Activated naive CD4-positive, alpha-beta T cell (primary cell): ENCODE measurements at regions not wholly inside any gene's neighbourhood (a gene's known extent, or its start where the extent isn't known, plus 50 kb on each side); places are given as distances from the start of the nearest gene placed in this dataset.

ENCODE experiments used
- DNase-seq, 4 experiments: peaks; one replicate each; lab custom pipeline; 2025; lab: John Stamatoyannopoulos, UW

DNA sequence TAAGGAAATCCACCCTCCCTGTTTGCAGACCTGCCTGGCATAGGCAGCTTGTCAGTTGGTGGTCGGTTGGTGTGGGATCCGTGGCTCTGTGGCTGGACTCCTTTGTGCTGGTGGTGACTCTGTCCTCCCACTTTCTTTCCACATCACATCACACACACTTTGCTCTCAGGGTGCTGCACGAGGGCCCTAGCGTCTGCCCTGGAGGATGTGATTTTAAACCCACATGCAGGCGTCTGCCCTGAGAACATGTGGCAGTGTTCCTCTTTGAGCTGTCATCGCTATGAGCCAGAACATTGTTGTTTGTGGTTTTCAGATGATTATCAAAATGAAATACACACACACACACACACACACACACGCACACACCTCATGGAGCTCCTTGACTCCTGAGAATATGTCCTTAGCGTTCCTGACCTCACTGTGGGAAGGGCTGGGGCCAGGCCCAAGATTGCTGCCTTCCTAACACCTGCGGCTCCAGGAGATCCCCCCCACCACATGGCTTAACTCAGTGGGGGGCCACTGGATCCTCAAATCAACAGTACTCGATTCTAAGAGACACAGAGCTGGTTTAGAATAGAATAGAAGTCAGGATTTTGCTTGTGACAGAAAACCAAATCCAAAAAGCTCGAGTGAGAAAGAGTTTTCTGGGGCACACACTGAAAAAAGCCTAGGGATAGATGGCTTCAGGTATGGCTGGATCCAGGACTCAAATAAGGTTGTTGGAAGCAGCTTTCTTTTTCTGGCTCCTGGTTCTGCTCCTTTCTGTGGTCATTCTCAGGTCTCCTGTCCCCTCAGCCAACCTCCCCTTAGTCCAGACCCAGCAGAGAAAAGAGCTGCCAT is 54.8 kb downstream of the RTP5 start:
- no peak for DNase-seq

DNA sequence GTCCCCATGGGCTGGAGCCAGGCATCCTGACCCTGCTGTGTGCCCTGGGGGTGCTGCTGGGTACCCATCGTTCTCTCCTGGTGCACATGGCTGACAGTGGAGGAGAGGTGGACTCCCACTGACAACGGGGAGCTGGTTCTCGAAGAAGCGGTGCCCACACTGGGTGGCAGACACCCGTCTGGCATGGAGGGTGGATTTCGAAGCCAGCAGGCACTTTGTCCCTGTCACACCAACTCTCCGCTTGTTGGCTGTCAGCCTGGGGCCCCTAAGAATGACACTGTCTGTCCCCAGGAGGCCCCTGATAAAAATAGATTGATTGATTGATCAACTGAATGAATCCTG is 55.4 kb downstream of the RTP5 start:
- DNase-seq: no peak

DNA sequence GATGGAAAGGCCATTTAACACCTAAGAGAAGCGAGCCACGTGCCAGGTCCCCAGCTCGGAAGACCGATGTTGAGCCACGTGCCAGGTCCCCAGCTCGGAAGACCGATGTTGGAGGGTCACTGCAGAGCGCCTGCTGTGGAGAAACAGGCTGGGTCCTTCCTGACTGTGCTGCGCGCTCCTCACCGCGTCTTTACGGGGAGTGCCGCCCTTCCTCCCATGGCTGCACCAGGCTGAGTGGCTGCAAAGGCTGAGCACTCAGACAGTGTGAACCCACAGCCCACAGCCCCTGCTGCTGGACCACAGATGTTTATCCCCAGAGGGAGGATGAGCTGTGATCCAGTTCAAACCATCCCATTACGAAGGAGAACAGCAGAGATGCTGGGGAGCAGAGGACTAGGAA is 55.7 kb downstream of the RTP5 start:
- no peak for DNase-seq

DNA sequence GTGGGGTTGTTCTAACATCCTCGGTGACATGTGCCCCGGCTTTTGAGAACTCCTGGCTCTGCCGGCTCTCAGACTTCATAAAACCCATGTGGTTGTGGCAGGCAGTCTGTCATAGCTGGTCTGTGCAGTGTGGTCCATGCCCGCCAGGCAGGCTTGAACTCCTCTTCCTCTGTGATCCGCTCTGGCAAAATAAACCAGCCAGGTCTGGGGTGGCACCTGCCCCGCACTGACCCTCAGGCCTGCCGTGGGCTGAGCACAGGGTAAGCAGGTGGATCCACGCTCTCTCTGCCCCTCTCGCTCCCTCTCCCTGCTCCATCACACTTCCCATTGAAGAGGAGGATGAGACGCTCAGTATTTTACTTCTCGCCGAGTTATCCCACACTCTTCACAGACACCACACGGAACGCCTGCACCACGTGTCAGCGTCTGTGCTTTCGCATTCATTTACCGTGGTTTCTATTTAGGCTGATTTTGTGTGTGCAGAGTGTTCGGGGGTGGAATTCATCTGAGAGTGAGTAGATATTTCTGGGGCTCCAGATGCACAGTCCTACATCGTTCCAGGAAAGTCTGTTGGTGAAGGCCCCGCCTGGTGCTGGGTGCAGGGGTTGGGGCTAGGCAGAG is 56.4 kb downstream of the RTP5 start:
- no peak for DNase-seq

DNA sequence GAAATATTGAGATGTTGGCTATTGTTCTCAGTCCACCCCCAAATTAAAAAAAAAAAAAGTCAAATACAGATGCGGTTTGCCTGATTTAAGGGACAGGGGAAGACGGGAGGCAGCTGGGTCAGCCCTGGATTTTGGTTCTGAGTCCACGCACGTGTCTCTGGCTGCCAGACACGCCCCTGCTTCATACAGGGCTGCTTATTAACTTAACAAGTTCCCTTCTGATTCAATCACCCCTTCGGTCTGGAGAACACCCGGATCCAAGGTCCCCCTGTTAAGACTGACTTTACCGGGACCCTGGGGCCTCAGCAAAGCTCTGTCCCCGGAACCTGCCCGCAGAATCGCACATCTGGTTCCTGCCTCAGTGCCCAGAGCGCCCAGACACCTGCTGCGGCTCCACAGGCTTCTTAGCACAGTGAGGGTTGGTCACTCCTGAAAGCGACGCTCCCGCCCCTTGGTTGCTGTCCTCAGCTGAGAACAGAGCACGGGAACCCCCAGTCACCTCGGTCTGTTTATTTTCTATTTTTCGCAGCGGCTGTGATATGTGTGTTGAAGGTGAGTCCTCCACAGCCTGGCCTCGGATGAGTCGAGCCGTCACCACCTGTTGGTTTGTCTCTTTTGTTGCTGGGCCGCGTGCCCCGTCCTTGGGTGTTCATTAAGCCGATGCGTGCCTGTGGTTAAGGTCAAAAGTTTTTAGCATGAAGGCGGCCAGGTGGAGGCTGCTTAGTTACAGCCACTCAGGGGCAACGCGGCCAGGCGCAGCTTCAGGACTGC is 57.2 kb downstream of the RTP5 start:
- no peak for DNase-seq

DNA sequence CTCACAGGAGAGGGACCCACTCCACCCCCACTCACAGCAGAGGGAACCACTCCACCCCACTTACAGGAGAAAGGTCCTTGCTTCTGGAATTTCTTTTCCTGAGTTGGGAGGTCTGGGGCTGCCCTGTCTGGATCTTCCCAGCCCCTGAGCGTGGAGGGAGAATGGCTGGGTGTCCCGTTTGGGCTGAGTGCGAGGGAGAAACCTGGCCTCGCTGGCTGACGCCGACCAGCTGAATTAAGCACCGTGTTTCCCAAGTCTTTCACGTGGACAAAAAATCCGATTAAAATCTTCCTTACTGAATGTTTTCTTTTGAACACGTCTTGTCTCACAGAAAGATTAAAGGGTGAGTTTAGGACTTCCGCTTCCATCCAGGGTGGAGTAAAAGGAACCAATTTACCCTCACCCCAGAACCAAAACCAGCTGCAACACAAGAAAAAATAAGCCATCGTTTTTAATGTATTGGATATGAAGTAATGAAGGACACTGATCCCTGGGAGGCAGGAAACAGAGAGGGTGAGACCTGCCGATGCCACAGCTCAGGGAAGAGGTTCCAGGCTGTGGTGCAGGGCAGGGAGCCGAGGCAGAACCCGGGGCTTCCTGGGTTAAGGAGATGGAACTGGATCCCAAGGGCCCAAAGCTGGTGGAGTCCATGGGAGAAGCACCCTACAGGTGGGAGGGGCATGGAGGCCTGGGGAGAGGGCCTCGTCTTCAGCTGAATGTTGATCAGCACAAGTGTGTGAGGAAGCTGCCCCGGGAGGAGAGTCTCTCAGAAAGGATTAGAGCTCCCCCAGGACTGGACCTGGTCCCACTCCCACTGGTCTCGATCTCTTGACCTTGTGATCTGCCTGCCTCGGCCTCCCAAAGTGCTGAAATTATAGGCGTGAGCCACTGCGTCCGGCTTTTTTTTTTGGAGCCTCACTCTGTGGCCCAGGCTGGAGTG is 60.3 kb downstream of the RTP5 start:
- DNase-seq: no peak

DNA sequence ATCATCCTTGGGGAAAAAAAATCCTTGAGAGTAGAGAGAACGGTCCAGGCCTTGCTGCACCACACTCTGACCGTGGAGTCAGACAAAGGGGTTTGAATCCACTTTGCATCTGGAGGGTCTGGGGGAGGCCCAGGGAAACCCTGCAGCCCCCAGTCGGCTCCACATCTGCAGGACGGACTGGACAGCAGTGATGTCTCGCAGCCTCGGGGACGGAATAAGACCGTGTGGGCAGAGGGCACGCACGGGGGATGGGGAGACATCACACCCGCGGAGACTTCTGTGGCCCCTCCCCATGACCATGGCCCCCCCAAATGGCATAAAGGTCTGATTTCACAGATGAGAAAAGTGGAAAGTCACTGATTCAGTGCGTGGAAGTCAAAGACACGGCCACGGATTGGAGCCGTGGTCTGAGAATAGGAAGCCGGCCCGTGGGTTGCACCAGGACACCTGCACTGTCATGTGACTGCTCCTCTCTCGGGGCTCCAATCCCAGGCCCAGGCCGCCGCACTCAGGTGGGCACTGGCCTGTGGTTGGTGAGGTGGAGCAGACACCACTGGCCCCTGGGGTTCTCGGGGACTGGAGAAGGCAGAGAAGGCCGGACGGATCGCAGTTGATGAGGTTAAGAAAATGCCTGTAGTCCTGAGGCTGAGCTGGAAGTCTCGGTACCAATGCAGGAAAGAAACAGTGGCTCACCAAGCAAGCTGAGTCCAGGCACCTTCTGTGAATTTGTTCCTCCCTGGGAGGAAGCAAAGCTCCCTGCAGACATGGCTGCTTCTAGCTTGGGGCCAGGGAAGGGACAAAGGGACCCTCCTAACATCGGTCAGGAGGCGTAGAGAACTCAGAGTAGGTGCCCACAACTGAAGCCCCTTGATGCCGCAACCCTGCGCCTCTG is 61.8 kb downstream of the RTP5 start:
- DNase-seq: no peak

DNA sequence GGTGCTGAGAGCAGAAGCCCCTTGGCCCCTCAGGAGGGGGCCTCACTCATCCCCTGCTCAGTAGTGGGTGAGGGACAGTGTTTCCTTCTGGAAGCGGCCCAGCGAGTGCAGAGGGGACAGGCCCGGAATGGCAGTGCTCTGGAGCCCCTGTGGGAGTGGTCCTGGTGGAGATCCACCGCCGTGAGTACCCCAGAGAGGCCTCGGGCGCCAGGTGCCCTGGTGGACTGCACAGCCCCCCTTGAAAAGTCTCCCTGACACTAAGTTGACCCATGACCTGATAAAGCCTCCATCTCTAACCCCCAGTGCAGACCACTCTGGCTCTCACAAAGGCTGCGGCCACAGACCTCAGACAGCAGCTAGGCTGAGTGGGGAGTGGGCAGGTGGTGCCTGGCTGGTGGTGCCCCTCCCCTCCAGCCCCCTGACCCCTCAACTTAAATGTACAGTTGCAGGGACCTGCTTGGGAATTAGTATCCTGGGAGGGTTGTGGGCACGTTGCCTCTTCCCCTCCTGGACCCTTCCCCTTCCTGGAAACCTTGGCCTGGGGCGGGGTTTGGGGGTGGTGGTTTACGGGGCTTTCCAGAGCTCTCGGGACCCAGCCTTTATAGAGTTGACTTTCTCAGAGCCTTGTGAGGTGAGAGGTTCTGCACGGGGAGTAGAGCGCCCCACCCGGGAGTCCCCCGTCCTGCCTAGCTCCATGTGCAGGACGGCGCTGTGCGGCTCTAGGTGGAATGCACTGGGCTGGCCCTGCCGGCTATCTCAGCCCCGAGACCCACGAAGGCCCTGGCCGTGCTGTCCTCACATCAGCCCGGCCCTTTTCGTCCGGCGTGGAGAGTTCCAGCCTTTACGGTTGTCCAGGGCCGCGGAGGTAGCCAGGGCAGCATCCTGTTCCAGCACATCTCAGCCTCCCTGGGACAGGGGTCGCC is 62.7 kb downstream of the RTP5 start:
- no peak for DNase-seq

DNA sequence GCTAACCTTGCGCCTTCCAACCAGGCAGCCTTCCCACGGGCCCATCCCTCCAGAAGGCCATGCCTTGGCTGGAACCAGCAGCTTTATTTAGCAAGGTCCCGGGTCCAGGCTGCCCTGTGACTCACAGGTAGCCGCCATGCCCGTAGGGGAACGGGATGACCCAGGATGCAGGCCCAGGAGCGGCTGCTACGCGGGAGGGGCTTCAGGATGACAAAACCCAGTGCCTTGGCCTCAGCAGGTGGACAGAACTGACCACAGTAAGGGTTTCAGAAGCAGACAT is 63.3 kb downstream of the RTP5 start:
- no peak for DNase-seq

DNA sequence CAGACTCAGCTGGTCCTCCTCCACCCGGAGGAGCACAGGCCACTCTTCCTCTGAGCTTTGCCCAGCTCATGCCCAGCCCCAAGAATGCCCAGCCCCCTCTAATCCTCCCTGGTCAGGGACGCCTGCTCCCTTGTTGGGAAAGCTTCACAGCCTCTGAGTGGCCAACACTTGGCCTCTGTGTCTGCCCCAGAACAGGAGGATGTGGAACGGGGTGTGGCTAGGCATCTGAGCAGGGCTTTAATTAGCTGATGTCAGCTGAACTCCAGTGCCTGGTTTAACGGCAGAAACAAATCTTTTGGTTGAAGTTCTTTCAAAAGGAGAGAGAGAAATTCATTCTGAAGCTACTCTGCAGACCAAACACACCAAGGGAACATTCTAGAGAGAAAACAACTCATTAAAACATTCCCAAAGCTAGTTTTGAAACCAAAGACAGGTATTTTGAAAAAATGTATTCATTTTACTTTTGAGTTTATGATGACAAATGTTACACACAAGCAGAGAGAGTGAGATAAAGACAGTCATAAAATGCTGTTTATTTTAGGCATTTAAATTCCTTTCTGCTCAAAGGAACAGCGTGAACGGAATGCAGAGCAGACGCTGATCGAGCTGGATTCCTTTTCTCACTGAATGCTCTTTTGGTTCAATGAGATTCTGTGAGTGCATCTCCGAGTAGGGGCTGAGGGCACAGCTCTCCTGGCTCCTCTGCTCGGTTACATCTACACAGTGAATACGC is 63.8 kb downstream of the RTP5 start:
- no peak for DNase-seq

DNA sequence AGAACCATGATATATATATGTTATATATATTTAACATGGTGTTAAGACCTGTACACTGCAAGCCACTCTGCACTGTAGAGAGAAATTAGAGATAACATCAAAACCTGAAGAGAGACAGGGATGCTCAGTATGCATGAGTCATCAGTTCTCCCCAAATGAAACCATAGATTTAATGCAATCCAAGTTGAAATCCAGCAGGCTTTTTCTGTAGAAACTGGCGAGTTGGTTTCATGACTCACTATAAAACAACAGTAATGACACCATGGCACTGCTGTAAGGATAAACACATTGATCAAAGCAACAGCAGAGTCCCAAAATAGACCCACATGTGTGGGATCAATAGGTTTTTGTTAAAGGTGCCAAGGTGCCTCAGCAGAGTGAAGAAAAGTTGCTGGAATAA is 65.8 kb downstream of the RTP5 start:
- DNase-seq: no peak

DNA sequence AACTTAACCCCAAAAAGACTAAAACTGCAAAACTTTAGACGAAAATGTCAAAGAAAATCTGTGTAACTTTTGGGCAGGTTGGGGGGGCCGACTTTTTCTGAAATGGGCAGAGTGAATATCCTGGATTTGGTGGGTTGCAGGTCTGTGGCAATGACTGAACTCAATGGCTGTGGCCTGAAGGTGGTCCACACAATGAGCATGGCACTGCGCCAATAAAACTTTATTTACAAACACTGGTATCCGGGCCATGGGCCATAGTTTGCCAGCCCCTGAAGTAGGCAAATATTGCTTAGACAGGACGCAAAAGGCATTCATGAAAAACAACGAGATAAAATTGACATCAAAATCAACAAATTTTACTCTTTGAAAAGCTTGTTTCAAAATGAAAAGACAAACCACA is 66.2 kb downstream of the RTP5 start:
- no peak for DNase-seq

DNA sequence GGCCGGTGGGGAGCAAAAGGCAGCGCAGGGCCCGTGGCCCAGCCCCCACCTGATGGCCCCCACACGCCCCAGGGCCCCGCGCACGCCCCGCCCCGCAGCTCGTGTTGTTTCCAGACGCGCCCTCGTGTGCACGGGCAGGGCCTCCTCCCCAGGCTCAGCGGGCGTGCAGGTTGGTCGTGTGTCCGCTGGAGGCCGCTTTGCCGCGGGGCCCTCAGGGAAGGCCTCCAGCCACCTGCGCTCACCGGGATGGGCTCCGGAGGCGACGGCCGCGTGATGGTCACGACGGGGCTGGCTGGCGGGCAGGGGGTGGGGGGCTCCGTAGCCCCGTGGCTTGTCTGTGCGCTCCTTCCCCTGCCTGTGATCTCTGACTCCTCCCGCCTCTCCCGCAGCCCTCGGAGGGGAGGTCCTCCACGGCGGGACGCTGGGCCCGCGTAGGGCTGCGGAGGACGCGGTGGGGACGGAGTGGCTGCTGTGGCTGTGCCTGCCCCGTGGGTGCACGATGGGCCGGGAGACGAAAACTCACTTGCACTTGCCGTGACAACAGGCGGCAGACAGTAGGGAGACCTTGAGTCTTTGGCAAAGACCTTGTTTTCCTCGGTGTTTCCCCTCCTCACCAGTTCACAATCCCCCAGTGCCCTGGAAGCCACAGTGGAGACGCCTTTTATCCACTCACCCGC is 67.1 kb downstream of the RTP5 start:
- DNase-seq: no peak

DNA sequence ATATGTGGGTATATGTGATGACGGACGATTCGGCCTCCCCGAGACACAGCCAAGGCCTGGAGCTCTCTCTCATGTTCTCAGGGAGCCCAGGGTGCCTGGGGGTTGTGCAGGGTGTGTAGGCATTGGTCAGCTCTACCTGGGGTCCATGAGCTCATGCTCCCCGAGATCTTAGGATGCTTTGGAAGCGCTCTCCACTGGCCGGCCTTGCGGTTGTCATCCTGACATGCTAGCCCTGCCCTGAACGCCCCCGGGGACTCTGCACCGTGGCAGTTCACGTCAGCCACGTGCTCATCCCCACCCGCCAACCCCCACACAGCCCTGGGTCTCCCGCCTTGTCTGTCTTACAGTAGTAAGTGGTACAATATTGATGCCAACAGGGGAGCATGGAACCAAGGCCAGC is 67.8 kb downstream of the RTP5 start:
- DNase-seq: no peak

DNA sequence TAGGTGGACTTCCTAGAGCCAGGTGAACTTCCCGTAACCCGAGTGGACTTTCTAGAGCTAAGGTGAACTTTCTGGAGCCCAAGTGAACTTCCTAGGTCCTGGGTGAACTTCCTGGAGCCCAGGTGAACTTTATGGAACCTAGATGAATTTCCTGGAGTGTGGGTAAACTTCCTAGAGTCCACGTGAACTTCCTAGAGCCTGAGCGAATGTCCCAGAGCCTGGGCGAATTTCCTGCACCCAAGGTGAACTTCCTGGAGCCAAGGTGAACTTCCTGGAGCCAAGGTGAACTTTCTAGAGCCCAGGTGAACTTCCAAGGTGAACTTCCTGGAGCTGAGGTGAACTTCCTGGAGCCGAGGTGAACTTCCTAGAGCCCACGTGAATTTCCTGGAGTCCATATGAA is 70.0 kb downstream of the RTP5 start:
- DNase-seq: no peak

DNA sequence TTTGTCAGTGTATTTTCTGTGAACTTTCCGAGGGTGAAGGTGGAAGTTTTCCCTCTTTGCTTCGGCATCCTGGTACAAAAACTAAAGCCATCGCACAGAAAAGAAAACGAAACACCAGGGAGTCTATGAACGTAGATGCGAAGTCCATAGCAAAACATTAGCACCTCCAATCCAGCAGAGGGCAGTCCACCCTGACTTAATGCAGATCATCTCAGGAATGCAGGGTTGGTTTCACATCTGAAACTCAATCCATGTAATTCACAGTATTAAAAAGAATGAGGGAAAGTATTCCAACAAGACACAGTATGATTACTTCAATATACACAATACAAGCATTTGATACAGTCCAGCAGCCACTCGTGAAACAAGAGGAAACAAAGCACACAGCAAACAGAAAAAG is 70.8 kb downstream of the RTP5 start:
- DNase-seq: no peak

DNA sequence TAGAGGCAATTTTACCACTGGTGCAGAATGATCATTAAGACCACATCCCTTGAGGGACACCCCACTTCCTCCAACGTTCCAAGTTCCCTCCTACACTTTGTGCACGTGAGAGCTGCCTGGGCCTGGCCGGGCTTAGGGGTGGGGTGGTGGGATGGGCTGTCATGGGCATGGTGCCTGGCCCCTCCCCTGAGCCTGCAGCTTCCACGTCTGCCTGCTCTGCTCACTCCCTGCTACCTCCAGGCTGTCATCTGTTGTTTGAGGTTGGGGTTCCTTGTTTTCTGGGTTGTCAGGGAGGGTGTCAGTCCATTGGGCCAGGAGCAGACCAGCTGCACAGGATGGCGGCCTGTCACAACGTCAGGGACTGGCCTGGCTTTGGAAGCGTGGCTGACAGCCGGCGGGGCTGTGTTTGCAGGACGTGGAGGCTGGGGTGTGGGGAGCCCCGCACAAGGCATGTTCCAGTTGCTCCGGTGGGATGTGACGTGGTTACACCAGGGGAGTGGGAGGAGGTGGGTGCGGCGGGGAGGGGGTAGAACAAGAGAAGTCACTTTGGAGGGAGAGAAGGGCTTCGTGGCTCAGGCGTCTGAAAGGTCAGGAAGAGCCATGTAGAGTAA is 72.3 kb downstream of the RTP5 start:
- no peak for DNase-seq

DNA sequence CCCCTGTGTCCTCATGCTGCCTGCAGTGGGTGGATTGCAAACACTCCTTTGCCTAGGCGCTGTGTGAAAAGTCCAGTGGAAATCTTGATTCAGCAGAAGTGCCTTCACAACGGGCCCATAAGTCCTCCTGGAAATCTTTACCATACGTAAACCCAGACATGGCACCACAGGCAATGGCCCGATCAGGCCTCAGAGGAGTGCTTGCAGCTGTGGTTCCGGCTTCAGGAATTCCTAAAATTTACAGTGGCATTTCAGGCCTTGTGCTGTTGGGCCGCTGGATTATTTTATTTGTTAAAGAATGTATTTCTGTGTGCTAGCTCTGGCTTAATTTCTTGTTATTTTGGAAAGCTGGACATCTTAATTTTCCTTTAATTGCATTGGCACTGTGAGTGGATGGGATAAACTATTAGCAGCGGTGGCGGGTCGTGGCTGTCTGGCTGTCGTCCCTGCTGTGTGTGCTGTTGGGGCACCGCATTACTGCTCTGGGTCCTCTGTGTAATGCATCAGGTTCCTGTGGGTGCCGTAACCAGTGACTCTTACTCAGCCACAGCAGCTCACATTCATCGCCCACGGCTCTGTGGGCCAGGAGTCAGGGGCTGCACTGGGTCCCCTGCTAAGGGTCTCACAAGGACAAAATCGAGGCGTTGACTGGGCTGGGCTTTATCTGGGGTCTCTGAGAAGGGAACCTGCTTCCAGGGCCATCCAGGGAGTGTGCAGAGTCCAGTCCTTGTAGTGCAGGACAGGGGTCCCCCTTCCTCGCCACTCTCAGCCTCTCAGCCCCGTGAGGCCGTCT is 73.1 kb downstream of the RTP5 start:
- no peak for DNase-seq
